H1 (cell line): ENCODE measurements at regions not wholly inside any gene's neighbourhood (a gene's known extent, or its start where the extent isn't known, plus 50 kb on each side); places are given as distances from the start of the nearest gene placed in this dataset.

Source experiments
- CEBPB ChIP-seq: IDR thresholded peaks from 2 replicates; pipeline ENCODE4 v1.6.1; 2012; ENCODE audit warnings: low read depth, low read length
- CHD7 ChIP-seq: fragments of 300-600 bp; sonication (generic); IDR thresholded peaks from 2 replicates; pipeline ENCODE4 v1.7.1; 2012; ENCODE audit warnings: low read length, moderate library complexity, mild to moderate bottlenecking, inconsistent platforms; ENCODE audit not compliant: insufficient replicate concordance
- HDAC2 ChIP-seq, 2 experiments: fragments of 300-600 bp in 1 of 2; sonication (generic) in 1 of 2; IDR thresholded peaks; 2 replicates each; pipeline ENCODE4 v1.6.1; 2011 to 2012; ENCODE audit warnings: low read depth in 2 of 2, low read length in 2 of 2, mild to moderate bottlenecking in 2 of 2, moderate library complexity in 2 of 2, borderline replicate concordance in 1 of 2, inconsistent platforms in 1 of 2
- POLR2AphosphoS5 ChIP-seq: IDR thresholded peaks from 2 replicates; pipeline ENCODE4 v1.6.1; 2011; ENCODE audit warnings: low read depth, low read length
- RFX5 ChIP-seq: IDR thresholded peaks from 2 replicates; pipeline ENCODE4 v1.6.1; 2011; ENCODE audit warnings: low read depth, low read length, improper control_type of control experiment, borderline replicate concordance
- RNF2 ChIP-seq: fragments of 200-900, 300-1000 bp; sonication (generic); IDR thresholded peaks from 2 replicates; pipeline ENCODE4 v1.7.1; 2016; ENCODE audit warnings: borderline replicate concordance, low read depth, mild to moderate bottlenecking, antibody characterized with exemption, low read length; ENCODE audit not compliant: poor library complexity, severe bottlenecking; ENCODE audit errors: missing control alignments
- SIRT6 ChIP-seq: IDR thresholded peaks from one replicate; pipeline ENCODE4 v1.7.1; 2012; ENCODE audit warnings: low read length, inconsistent platforms
- SP1 ChIP-seq: IDR thresholded peaks from 2 replicates; pipeline ENCODE4 v1.6.1; 2011; ENCODE audit warnings: low read depth, low read length
- TAF7 ChIP-seq: optimal IDR thresholded peaks from 2 replicates; pipeline ENCODE3; 2011; ENCODE audit warnings: low read depth, mild to moderate bottlenecking, inconsistent platforms, low read length, moderate library complexity, borderline replicate concordance
- TBP ChIP-seq: IDR thresholded peaks from 2 replicates; pipeline ENCODE4 v1.6.1; 2011; ENCODE audit warnings: low read depth, low read length, improper control_type of control experiment
- ZNF274 ChIP-seq: IDR thresholded peaks from 2 replicates; pipeline ENCODE4 v1.7.0; 2012; ENCODE audit warnings: low read length, borderline replicate concordance; ENCODE audit errors: extremely low read depth
- TF ChIP-seq, protein P1 (sequence below): IDR thresholded peaks from 2 replicates; pipeline ENCODE4 v1.6.1; 2012; ENCODE audit warnings: inconsistent platforms

GRCh38 chr10:28982974-28983373 is 305.7 kb downstream of the BAMBI start (continued):
- TF ChIP-seq CHD7, result no peak
- TF ChIP-seq RNF2, result no peak
- TF ChIP-seq, protein P1, sequence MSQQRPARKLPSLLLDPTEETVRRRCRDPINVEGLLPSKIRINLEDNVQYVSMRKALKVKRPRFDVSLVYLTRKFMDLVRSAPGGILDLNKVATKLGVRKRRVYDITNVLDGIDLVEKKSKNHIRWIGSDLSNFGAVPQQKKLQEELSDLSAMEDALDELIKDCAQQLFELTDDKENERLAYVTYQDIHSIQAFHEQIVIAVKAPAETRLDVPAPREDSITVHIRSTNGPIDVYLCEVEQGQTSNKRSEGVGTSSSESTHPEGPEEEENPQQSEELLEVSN, result no peak
- no peak for TF ChIP-seq CEBPB
- TF ChIP-seq RFX5, result no peak
- no peak for TF ChIP-seq ZNF274
- TF ChIP-seq SP1, result no peak
- TF ChIP-seq HDAC2 (IDR thresholded peaks at IDR 0.05; ENCODE audit: borderline replicate concordance in 1 of 2, low read depth in 2 of 2, low read length in 2 of 2), result no peak
- TF ChIP-seq TAF7, result no peak
- TF ChIP-seq SIRT6, result no peak
- TF ChIP-seq TBP, result no peak
- no peak for TF ChIP-seq POLR2AphosphoS5
